ENCODE measurements at regions not wholly inside any gene's neighbourhood (a gene's known extent, or its start where the extent isn't known, plus 50 kb on each side); places are given as distances from the start of the nearest gene placed in this dataset.

- no peak for TF ChIP-seq EGR1 (IDR thresholded peaks at IDR 0.05)
- no peak for TF ChIP-seq EP300 (IDR thresholded peaks at IDR 0.05; ENCODE audit: borderline replicate concordance)
- no peak for TF ChIP-seq TAF1 (IDR thresholded peaks at IDR 0.05; ENCODE audit: low read depth)
- TF ChIP-seq FOXM1 (IDR thresholded peaks at IDR 0.05; ENCODE audit: borderline replicate concordance, low read depth): no peak
- TF ChIP-seq CEBPB (IDR thresholded peaks at IDR 0.05): no peak
- no peak for TF ChIP-seq RAD21 (IDR thresholded peaks at IDR 0.05; ENCODE audit: low read depth)
- no peak for TF ChIP-seq YY1 (IDR thresholded peaks at IDR 0.05; ENCODE audit: low read depth)
These were observed 1614.9 kb downstream of the ARAP2 start for GRCh38 chr4:34629451-34629850.
